Upper lobe of left lung (tissue), 6 donors: ENCODE measurements at regions not wholly inside any gene's neighbourhood (a gene's known extent, or its start where the extent isn't known, plus 50 kb on each side); places are given as distances from the start of the nearest gene placed in this dataset.

Experiments
- ATAC-seq, 2 donors: fragments of 200-7000 bp; cut with Tn5 transposase; one replicate each; pipeline ENCODE4 v1.9.1; 2022; ENCODE audit warnings: mild to moderate bottlenecking in 2 of 2, moderate library complexity in 2 of 2; ENCODE audit not compliant: low FRiP score in 2 of 2
- DNase-seq, 2 donors: peaks; one replicate each; pipeline ENCODE4 v3.0.0-alpha.2; 2019 to 2020
- H3K27ac ChIP-seq, 4 donors: fragments of 200-600 bp; sonication (generic); one replicate each; pipeline ENCODE4 v1.5.1; 2016 to 2019
- H3K27me3 ChIP-seq, 4 donors: fragments of 200-600 bp; sonication (generic); one replicate each; pipeline ENCODE4 v1.5.1; 2017 to 2019
- H3K36me3 ChIP-seq, 4 donors: fragments of 200-600 bp; sonication (generic); one replicate each; pipeline ENCODE4 v1.5.1; 2016 to 2019
- H3K4me1 ChIP-seq, 4 donors: fragments of 200-600 bp; sonication (generic); one replicate each; pipeline ENCODE4 v1.5.1; 2018 to 2019
- H3K4me3 ChIP-seq, 4 donors: fragments of 200-600 bp; sonication (generic); one replicate each; pipeline ENCODE4 v1.5.1; 2017 to 2019; ENCODE audit warnings: mild to moderate bottlenecking in 2 of 4, moderate library complexity in 1 of 4
- H3K9me3 ChIP-seq, 4 donors: fragments of 200-600 bp; sonication (generic); one replicate each; pipeline ENCODE4 v1.5.1; 2018 to 2019
- EP300 ChIP-seq, 4 donors: sonication (generic); formaldehyde crosslinking; IDR thresholded peaks; one replicate each; pipeline ENCODE4 v1.5.1; 2017; ENCODE audit warnings: antibody characterized with exemption in 4 of 4, control low read depth in 2 of 4
- POLR2A ChIP-seq, 4 donors: fragments of 450-650 bp; IDR thresholded peaks; one replicate each; pipeline ENCODE4 v1.5.1; 2016 to 2017; ENCODE audit warnings: antibody characterized with exemption in 4 of 4, mild to moderate bottlenecking in 2 of 4
- POLR2AphosphoS5 ChIP-seq, 2 donors: sonication (generic); formaldehyde crosslinking; IDR thresholded peaks; one replicate each; pipeline ENCODE4 v1.5.1; 2017; ENCODE audit warnings: antibody characterized with exemption in 2 of 2
- WGBS, 2 donors: methylation state at CpG; one replicate each; pipeline ENCODE4 v1.1.5; 2017 to 2018; 5-methylcytosine and 5-hydroxymethylcytosine counted together
- TF ChIP-seq, protein P1 (sequence below), 6 experiments: fragments of 450-650 bp in 4 of 6; fragments of 200-600 bp in 2 of 6; sonication (generic) in 2 of 6; IDR thresholded peaks; one replicate each; pipeline ENCODE4 v1.5.1; 2016 to 2019; ENCODE audit warnings: antibody characterized with exemption in 6 of 6
- donor health status: DM: no; HTN: no; CAD: no; lungs with moderate emphysema.
- donor health status: DM: no; HTN: yes; CAD: no; lungs with severe emphysema.

DNA sequence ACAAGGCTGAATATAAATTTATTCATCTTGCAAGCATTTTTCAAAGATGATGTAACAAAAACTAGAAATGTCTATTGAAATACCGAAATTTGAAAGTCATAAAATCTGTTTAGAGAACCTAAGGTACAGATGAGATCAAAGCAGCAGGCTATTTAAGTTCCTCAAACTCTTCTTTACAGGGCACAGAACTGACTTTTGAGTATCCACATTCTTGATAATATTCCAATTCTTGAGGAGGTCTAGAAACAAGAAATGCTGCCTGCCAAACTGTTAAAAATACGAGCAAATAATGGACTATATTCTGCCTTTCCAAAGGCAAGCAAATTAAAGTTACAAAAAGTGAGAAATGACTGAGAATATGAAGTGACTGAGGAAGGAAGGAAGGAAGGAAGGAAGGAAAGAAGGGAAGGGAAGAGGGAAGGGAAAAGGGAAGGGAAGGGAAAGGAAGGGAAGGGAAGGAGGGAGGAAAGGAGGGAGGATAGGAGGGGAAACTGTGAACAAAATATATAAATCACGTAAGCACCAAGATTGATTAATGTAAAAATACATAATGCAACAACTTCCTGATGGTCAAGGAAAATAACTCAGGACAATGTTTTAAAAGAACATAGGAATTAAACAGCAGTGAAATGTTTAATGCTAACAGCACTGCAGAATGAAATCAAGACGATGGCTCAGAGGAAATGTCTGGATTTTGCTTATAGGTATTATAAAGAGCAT is 248.9 kb upstream of the HNRNPA3 start:
- no peak for DNase-seq
- Histone ChIP-seq H3K4me1 (no peaks in the 10 kb centered on the region), H3K27me3 (no peaks in the 10 kb centered on the region), H3K27ac (no peak overlapping the region), H3K9me3 (no peaks in the 10 kb centered on the region), H3K4me3 (no peak overlapping the region), H3K36me3 (no peaks in the 10 kb centered on the region)
- TF ChIP-seq POLR2AphosphoS5 (IDR thresholded peaks at IDR 0.05) (no peak), EP300 (IDR thresholded peaks at IDR 0.05) (no peak), POLR2A (IDR thresholded peaks at IDR 0.05) (no peak)
- TF ChIP-seq, protein P1, sequence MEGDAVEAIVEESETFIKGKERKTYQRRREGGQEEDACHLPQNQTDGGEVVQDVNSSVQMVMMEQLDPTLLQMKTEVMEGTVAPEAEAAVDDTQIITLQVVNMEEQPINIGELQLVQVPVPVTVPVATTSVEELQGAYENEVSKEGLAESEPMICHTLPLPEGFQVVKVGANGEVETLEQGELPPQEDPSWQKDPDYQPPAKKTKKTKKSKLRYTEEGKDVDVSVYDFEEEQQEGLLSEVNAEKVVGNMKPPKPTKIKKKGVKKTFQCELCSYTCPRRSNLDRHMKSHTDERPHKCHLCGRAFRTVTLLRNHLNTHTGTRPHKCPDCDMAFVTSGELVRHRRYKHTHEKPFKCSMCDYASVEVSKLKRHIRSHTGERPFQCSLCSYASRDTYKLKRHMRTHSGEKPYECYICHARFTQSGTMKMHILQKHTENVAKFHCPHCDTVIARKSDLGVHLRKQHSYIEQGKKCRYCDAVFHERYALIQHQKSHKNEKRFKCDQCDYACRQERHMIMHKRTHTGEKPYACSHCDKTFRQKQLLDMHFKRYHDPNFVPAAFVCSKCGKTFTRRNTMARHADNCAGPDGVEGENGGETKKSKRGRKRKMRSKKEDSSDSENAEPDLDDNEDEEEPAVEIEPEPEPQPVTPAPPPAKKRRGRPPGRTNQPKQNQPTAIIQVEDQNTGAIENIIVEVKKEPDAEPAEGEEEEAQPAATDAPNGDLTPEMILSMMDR (IDR thresholded peaks at IDR 0.05) = no peak
- ATAC-seq = no peak
- whole genome bisulfite sequencing, 2 donors = 43 to 50% methylated on average over 4 of the region's 4 CpGs

DNA sequence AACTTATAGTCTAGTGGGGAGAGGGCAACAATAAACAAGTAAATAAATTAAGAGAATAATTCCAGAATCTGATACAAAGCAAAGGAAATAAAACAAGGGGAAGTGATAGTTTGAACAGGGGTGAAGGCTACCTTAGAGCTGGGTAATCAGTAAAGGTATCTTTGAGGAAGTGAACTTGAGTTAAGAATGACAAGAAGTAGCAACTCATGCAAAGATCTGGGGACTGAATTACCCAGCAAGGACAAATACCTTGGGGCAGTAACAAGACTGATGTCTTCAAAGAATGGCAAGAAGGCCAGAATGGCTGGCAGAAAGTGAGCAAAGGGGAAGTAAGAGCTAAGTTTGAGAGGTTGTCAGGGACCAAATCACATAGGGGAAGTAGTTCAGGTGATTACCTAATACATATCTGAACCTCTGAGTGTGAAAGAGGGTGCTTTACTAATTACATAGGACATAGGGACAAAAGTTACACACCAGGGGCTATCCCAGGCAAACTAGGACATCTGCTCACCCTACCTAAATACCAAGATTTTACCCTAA is 244.6 kb upstream of the HNRNPA3 start:
- H3K9me3 ChIP-seq = no peaks in the 10 kb centered on the region
- no peaks in the 10 kb centered on the region for H3K27me3 ChIP-seq
- TF ChIP-seq POLR2A (IDR thresholded peaks at IDR 0.05) (no peak), POLR2AphosphoS5 (IDR thresholded peaks at IDR 0.05) (no peak)
- TF ChIP-seq, protein P1 (IDR thresholded peaks at IDR 0.05) = no peak
- no peaks in the 10 kb centered on the region for H3K36me3 ChIP-seq
- ATAC-seq = no peak
- H3K27ac ChIP-seq = no peak overlapping the region
- no peak for DNase-seq
- no peaks in the 10 kb centered on the region for H3K4me1 ChIP-seq
- no peak overlapping the region for H3K4me3 ChIP-seq

DNA sequence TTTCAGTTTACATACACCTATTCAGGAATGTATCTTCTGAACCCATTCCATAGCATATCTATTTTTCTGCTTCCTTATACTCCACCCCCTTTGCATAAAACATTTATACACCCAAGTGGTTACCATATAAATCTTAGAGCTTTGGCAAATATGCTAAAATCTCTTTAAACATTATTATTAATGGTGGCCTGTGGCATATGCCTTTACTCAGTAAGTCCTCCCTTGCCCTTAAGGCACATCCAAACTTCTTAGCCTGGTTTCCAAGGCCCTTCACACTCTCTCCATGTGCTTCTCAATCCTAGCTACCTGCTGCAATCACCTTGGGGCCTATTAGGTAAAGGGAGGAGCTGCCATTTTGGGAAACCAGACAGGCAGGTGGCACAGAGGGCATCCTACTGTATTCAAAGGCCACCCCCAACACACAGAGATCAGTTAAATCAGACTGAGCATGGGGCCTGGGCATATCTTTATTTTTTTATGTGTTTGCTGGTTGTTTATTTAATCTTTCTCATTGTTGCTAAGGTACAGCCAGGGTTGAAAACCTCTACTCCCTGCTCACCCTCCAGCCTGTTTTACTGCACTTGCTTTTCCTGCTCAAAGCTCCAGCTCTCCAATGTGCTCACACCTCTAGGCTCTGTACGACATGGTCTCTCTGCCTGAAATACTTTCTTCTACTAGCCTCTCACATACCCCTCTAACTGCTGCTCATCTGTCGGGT is 242.8 kb upstream of the HNRNPA3 start:
- Histone ChIP-seq H3K36me3 (no peaks in the 10 kb centered on the region), H3K27me3 (no peaks in the 10 kb centered on the region), H3K4me3 (no peak overlapping the region), H3K9me3 (no peaks in the 10 kb centered on the region), H3K4me1 (no peaks in the 10 kb centered on the region), H3K27ac (no peak overlapping the region)
- TF ChIP-seq POLR2AphosphoS5 (IDR thresholded peaks at IDR 0.05) (no peak), EP300 (IDR thresholded peaks at IDR 0.05) (no peak), POLR2A (IDR thresholded peaks at IDR 0.05) (no peak)
- TF ChIP-seq, protein P1 (IDR thresholded peaks at IDR 0.05) = no peak
- ATAC-seq (no peak), DNase-seq (no peak)
- 47 to 93% methylated on average over 2 of the region's 2 CpGs for WGBS, 2 donors

DNA sequence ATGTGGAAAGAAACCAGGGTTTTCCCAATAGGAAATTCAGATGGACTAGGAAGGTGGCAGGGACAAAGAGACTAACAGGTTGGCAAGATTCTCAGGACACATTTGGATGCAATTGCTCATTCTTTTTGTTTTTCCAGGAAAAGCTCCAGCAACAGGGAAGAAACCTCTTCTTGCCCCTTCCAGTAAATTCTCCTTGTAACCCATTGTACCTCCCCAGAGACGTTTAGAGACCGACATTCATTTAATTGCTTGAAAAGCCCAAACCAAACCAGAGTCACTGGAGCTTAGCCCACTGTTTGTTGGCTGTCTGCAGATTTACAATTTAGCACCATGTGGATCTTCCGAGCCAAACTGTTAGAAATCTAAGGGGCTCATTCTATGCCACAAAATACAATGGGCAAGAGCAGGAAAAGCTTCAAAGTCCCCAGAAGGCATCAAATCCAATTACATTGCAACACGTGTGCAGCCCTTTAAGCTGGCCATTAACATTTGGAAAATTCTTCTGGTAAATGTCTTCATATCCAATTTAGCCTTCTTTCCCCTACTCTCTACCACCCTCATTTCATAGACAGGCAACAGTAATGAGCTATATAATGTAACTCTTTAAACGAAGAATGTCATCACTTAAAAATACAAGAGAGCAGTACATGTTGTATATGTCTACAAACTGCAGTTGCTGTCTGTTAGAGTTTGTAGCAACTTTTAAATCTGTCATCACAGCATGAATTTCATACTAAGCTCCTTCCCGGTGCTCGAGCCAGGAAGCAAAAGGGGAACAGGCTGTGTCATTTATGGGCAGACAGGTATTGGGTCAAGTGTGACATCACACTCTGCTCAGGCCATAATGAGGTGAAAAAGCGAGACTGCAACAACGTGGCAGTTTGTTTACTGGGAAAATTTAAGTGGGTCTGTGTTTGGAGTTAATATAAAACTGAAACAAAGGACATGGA is 235.6 kb upstream of the HNRNPA3 start:
- no peak for ATAC-seq
- Histone ChIP-seq H3K27me3 (no peaks in the 10 kb centered on the region), H3K27ac (no peak overlapping the region), H3K4me3 (no peak overlapping the region), H3K4me1 (no peaks in the 10 kb centered on the region), H3K9me3 (no peaks in the 10 kb centered on the region), H3K36me3 (no peaks in the 10 kb centered on the region)
- 57 to 58% methylated on average over 9 of the region's 9 CpGs for WGBS, 2 donors
- TF ChIP-seq EP300 (IDR thresholded peaks at IDR 0.05) (no peak), POLR2AphosphoS5 (IDR thresholded peaks at IDR 0.05) (no peak), POLR2A (IDR thresholded peaks at IDR 0.05) (no peak)
- TF ChIP-seq, protein P1 (IDR thresholded peaks at IDR 0.05) = no peak
- no peak for DNase-seq
